HG02840 (cell line): ENCODE measurements at regions not wholly inside any gene's neighbourhood (a gene's known extent, or its start where the extent isn't known, plus 50 kb on each side); places are given as distances from the start of the nearest gene placed in this dataset.

Experiments used
- ATAC-seq: cut with Tn5 transposase; IDR thresholded peaks from one replicate; pipeline ENCODE4 v1.9.1; 2021; ENCODE audit warnings: mild to moderate bottlenecking, moderate library complexity, moderate number of reproducible peaks; ENCODE audit not compliant: unreplicated experiment, low FRiP score

- no peak for ATAC-seq
These were observed 200.9 kb upstream of the CHRM2 start for GRCh38 chr7:136667584-136667983.

- no peak for ATAC-seq
These were observed 202.5 kb upstream of the CHRM2 start for GRCh38 chr7:136665878-136666509.

- ATAC-seq, result no peak
These were observed 203.9 kb upstream of the CHRM2 start for GRCh38 chr7:136664537-136664936.

- ATAC-seq, result no peak
These were observed 210.9 kb upstream of the CHRM2 start for GRCh38 chr7:136657482-136657921.

- ATAC-seq, result no peak
These were observed 211.9 kb upstream of the CHRM2 start for GRCh38 chr7:136656516-136656915.

GRCh38 chr7:136655414-136655813, 213.0 kb upstream of the CHRM2 start:
- ATAC-seq, result no peak

- no peak for ATAC-seq
These were observed 214.0 kb upstream of the CHRM2 start for GRCh38 chr7:136654406-136654805.

GRCh38 chr7:136652635-136653370, 215.6 kb upstream of the CHRM2 start:
- no peak for ATAC-seq

- ATAC-seq, result no peak
These were observed 227.5 kb upstream of the CHRM2 start for GRCh38 chr7:136640977-136641376.

GRCh38 chr7:136637813-136638212, 230.6 kb upstream of the CHRM2 start:
- ATAC-seq, result no peak

GRCh38 chr7:136635751-136636150, 232.7 kb upstream of the CHRM2 start:
- ATAC-seq, result no peak

- no peak for ATAC-seq
These were observed 249.6 kb upstream of the CHRM2 start for GRCh38 chr7:136618818-136619217.

- ATAC-seq, result no peak
These were observed 251.3 kb upstream of the CHRM2 start for GRCh38 chr7:136617176-136617575.

GRCh38 chr7:136605532-136606329, 262.7 kb upstream of the CHRM2 start:
- no peak for ATAC-seq

- no peak for ATAC-seq
These were observed 266.7 kb upstream of the CHRM2 start for GRCh38 chr7:136601772-136602171.

- no peak for ATAC-seq
These were observed 268.0 kb upstream of the CHRM2 start for GRCh38 chr7:136600475-136600874.

- no peak for ATAC-seq
These were observed 273.7 kb upstream of the CHRM2 start for GRCh38 chr7:136594739-136595144.

- no peak for ATAC-seq
These were observed 280.2 kb upstream of the CHRM2 start for GRCh38 chr7:136588216-136588615.

GRCh38 chr7:136585954-136586670, 282.3 kb upstream of the CHRM2 start:
- ATAC-seq, result no peak

- ATAC-seq, result no peak
These were observed 302.0 kb upstream of the CHRM2 start for GRCh38 chr7:136566491-136566890.

GRCh38 chr7:136555933-136556332, 312.5 kb upstream of the CHRM2 start:
- ATAC-seq, result no peak
